G401 (cell line): ENCODE measurements at regions not wholly inside any gene's neighbourhood (a gene's known extent, or its start where the extent isn't known, plus 50 kb on each side); places are given as distances from the start of the nearest gene placed in this dataset.
"Not testable (repeated sequence)": the region's sequence is repeated elsewhere in the genome, so short reads cannot be mapped to it uniquely, and the experiment has no call there.

Experiments used
- DNase-seq: peaks from one replicate; pipeline ENCODE4 v3.0.0-alpha.2; 2015; ENCODE audit warnings: low spot score
- in situ Hi-C: cut with HindIII; loops from 2 replicates; pipeline ENCODE4 v1.10.0; 2016; ENCODE audit warnings: low sequenced_read_pairs, mixed read lengths

- in situ Hi-C loops, result no loop called here
- DNase-seq, result no peak
These were observed 107.9 kb downstream of the CCDC74A start for GRCh38 chr2:131635611-131636010.

GRCh38 chr2:131636704-131637308, 109.1 kb downstream of the CCDC74A start:
- in situ Hi-C loops, DNase-seq: not testable (repeated sequence)

- DNase-seq, in situ Hi-C loops: not testable (repeated sequence)
These were observed 111.4 kb downstream of the CCDC74A start for GRCh38 chr2:131639001-131639620.

DNA sequence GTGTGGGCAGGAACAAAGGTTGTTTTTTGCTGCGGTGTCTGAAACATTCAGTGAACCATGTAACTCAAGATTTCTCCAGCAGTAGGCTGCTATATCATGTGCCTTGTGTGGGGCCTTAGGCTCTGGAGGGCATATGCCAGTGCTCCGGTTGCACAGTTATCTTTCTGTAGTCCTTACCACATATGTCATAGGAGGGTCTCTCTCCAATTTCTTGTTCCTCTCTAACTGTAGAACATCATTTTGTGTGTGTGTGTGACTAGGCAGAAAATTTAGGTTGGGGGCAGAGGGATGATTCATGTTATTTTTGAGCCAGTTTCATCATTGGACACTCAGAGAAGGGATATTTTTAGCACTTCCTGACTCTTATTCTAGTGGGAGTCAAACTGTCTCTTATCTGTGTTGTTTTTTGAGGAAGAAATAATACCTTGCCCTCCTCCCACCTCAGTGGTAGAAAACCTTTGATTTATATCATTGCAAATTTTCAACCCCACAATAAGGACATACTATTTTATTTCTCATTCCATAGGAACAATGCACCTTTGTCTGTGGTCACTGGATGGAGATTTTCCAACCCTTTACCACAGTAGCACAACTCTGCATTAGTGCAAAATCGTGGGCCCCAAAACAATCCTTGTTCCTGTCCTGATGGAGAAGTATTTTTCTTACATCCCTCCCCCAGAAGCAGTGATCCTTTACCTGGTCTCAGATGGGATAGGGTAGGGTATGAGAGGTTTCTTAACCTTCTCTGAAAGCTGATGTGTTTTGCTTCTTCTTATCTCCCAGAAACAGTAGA, 113.9 kb downstream of the CCDC74A start:
- DNase-seq, result no peak

DNA sequence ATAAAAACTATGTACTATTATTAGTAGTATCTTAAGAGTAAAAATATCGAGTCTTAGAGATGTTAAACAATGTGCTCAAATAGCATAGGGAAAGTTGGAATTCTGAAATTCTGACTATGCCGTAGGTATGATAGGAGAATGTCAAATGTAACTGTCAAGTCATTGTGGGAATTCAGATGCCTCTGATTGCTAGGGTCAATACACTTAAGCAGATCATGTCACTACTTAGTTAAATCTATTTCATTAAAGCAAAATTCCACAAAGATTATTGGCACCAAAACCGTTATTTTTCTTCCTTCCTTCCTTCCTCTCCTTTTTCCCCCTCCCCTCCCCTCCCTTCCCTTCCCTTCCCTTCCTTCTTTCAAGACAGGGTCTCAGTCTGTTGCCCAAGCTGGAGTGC, 115.5 kb downstream of the CCDC74A start:
- in situ Hi-C loops, DNase-seq: not testable (repeated sequence)

More for the DNA sequence above, 113.9 kb downstream of the CCDC74A start:
- in situ Hi-C loops, result no loop called here

DNA sequence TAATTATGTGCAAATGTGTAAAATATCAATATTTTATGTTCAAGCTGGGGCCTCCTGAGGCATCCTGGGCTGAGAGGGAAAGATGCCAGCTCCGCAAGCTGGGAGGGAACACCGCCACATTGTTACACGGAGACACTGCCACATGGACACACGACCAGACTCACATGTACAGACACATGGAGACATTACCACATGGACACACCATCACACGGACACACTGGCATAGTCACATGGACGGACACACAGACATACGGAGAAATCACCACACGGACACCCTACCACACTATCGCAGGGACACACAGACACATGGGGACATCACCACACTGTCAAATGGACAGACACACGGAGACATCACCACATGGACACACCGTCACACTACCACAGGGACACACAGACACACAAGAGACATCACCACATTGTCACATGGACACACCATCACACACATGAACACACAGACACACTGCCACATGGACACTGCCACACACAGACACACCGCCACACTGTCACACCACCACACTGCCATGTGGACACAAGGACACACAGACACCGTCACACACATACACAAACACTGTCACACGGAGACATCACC, 117.6 kb downstream of the CCDC74A start:
- in situ Hi-C loops, result no loop called here
- no peak for DNase-seq

DNA sequence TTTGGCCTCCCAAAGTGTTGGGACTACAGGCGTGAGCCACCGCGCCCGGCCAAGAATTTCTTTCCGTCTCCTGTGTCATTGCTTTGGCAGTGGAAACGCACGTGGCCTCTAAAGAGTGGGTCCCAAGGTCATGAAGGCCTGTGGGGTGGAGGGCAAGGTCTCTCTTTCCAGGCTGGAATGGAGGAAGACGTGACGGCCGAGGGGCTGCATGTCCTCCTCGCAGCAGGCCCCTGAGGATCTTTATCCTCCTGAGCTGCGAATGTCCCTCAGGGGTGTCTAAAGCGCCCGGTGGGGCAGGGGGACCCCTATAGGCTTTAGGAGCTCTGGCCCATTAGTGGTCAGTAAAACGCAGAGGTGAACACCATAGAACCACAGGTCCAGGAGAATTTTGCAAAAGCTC, 118.5 kb downstream of the CCDC74A start:
- in situ Hi-C loops, DNase-seq: not testable (repeated sequence)

DNA sequence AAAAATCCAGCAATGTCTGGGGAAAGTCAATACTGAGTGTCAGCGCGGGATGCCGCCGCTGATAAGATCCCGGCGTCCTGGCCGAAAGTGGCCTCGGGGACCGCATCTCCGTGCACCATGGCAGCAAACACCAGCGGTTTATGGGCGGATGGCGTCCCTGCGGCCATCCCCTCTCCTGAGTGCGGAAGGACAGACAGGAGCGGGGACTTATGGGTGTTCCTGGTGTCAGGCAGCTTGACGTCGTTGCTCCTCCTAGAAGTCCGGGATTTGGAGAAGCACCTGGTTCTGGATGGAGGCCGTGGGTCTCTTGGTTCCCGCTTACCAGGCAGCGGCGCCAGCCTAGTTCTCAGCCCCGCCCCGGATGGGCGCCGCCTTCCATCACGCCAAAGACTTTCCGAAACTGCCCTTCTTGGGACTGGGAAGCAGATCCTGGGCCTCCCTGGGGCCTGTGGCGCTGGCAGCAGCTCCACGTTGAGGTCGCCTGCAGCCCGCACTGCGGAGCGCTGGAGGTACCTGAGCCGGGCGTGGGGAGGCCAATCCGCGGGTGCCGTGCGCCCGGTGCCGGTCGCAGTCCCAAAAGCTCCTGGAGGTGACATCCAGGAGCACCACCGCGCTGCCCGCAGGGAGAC, 119.1 kb downstream of the CCDC74A start:
- no peak for DNase-seq
- in situ Hi-C loops, result no loop called here

GRCh38 chr2:131648565-131648964, 120.9 kb downstream of the CCDC74A start:
- in situ Hi-C loops, result not testable (repeated sequence)

DNA sequence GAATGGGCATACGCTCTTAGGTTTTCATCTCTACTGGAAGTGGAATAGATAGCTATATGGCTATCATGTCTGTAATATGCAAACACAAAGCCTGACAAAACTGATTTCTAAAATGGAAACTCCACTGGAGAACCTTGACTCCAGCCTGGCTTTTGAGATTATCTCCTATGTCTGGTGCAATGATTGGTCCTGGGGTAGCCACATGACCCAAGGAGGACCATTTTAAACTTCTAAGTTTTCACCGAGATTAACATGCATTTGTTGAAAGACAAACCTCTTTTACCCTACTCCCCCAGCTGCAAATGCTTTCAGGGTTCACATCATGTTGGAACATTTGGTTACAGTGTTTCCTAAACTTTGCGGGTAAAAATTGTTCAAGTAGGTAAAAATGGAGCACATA, 124.6 kb downstream of the CCDC74A start:
- in situ Hi-C loops, DNase-seq: not testable (repeated sequence)

More at GRCh38 chr2:131648565-131648964, 120.9 kb downstream of the CCDC74A start:
- not testable (repeated sequence) for DNase-seq

DNA sequence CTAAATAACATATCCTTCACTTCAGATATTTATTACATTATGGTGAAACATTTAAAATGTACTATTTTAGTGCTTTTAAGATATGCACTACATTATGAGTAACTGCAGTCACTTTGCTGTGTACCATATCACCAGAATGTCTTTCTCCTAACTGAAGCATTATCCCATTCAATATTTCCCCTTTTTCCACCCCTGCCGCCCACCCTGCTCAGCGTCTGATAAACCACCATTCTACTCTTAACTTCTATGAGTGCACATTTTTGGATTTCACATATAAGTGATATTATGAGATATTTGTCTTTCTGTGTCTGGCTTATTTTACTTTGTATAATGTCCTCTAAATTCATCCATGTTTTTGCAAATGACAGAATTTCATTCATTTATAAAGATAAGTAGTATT, 126.4 kb downstream of the CCDC74A start:
- DNase-seq, in situ Hi-C loops: not testable (repeated sequence)

- in situ Hi-C loops, result no loop called here
- no peak for DNase-seq
These were observed 129.3 kb downstream of the CCDC74A start for GRCh38 chr2:131656816-131657633.

DNA sequence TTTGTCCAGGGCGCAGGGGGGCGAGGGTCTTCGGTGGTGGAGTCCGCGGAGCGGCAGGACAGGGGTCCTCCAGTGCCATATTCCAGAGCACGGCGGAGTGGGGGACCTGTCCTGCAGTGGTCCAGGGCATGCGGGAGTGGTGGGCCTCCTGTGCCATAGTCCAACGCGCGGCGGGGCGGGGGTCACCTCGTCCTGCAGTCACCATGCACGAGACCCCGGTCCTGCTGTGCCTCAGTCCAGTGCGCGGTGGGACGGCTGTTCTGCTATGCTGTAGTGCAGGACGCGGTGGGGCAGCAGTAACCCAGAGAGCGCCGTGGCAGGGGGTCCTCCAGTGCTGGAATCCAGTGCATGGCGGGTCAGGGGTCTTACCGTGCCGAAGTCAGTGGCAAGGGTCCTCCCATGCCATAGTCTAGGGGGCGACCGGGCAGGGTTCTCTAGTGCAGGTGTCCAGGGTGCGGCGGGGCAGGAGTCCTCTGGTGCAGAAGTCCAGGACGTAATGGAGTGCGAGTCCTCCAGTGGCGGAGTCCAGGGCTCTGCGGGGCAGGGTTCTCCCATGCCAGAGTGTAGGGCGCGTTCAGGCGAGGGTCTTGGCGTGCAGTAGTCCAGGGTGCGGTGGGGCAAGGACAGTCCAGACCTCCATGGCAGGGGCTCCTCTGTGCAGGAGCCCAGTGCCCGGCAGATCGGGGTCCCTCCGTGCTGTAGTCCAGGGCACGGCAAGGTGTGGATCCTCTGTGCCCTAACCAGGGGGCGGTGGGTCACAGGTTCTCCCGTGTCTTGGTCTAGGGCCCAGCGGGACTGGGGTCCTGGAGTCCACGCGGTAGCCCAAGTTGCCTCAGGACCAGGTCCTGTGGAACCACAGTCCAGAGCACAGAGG, 130.4 kb downstream of the CCDC74A start:
- no peak for DNase-seq
- in situ Hi-C loops, result no loop called here

GRCh38 chr2:131658769-131659131, 131.1 kb downstream of the CCDC74A start:
- in situ Hi-C loops, result no loop called here
- no peak for DNase-seq

GRCh38 chr2:131659168-131659572, 131.5 kb downstream of the CCDC74A start:
- no peak for DNase-seq
- in situ Hi-C loops, result no loop called here

DNA sequence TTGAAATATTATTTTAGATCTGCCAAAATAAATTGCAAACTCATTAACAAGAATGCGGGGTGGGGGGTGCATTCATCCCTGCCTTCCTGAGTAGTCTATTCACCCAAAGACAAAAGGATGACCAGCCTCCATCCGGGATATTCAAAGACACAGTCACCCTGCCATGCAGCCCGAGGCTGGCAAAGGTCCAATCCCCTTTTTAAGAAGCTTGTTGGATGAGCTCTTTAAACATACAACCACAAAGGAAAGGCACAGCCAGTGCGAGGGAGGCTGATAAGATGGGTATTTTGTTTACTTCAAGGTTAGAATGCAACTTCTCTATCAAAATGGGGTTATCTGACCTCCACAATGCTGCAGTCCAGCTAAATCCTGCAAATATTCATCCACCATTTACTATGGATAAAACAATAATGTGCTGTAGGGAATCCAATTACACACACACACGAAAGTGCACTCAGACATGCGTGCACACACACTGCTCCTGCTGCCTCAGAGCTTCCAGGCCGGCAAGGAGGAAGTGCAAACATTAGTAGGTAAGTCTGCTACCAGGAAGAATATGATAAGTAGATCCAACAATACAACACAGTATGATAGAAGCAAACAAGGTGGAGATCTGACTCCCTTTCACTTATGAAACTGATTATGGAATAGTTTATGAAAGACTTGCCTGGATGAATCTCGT, 133.6 kb downstream of the CCDC74A start:
- in situ Hi-C loops, DNase-seq: not testable (repeated sequence)

DNA sequence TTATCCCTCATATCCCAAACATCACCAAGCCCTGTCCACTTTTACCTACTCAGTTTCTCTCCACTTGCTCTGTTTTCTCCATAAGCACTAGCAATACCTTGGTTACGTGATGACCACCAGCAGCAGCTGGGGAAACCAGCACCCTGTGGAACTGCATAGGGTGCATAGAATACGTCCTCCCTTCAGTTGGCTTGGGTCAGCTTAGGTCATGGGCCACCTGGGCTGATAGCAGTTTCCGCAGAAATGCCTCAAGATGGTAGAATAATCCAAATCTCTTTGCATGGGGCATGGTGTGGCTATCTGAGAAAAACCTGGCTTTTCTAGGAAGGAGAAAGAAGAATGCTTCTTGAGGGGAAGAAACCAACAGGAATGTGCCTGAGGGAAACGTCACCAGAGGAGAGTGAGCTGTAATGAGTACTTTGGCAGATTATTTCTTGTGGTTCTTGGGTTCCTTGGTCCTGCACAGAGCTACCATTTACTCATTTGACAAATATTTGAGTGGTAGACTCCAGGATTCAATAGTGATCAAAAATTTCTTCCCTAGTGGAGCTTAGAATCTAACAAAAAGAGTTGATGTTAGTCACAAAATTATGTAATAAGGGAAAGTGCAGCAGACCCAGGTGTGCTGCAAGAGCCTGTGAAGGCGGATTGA, 134.3 kb downstream of the CCDC74A start:
- DNase-seq, in situ Hi-C loops: not testable (repeated sequence)
